Parathyroid adenoma (tissue), 2 donors: ENCODE measurements at regions not wholly inside any gene's neighbourhood (a gene's known extent, or its start where the extent isn't known, plus 50 kb on each side); places are given as distances from the start of the nearest gene placed in this dataset.

ENCODE experiments used
- H2AFZ ChIP-seq: fragments of 300-600 bp; sonication (generic); one replicate; pipeline ENCODE4 v1.7.0; 2017; ENCODE audit warnings: antibody characterized with exemption, mild to moderate bottlenecking
- H3K27ac ChIP-seq: fragments of 300-600 bp; sonication (generic); one replicate; pipeline ENCODE4 v1.7.0; 2017
- H3K27me3 ChIP-seq: fragments of 300-600 bp; sonication (generic); one replicate; pipeline ENCODE4 v1.7.0; 2017; ENCODE audit warnings: low read length; ENCODE audit not compliant: control insufficient read depth, insufficient read depth
- H3K36me3 ChIP-seq: fragments of 300-600 bp; sonication (generic); one replicate; pipeline ENCODE4 v1.7.0; 2017; ENCODE audit warnings: low read length; ENCODE audit not compliant: control insufficient read depth, insufficient read depth
- H3K4me1 ChIP-seq: fragments of 300-600 bp; sonication (generic); one replicate; pipeline ENCODE4 v1.7.0; 2017; ENCODE audit warnings: control low read depth
- H3K4me2 ChIP-seq: fragments of 300-600 bp; sonication (generic); one replicate; pipeline ENCODE4 v1.7.0; 2017; ENCODE audit warnings: low read length
- H3K4me3 ChIP-seq: fragments of 300-600 bp; sonication (generic); one replicate; pipeline ENCODE4 v1.7.0; 2017; ENCODE audit warnings: low read depth, low read length
- H3K79me2 ChIP-seq: fragments of 300-600 bp; sonication (generic); one replicate; pipeline ENCODE4 v1.7.0; 2017; ENCODE audit warnings: control low read depth
- H3K9ac ChIP-seq: fragments of 300-600 bp; sonication (generic); one replicate; pipeline ENCODE4 v1.7.0; 2017; ENCODE audit warnings: mild to moderate bottlenecking
- H3K9me3 ChIP-seq: fragments of 300-600 bp; sonication (generic); one replicate; pipeline ENCODE4 v1.7.0; 2017; ENCODE audit warnings: low read length; ENCODE audit not compliant: control insufficient read depth
- CTCF ChIP-seq: fragments of 300-600 bp; sonication (generic); IDR thresholded peaks from one replicate; pipeline ENCODE4 v1.7.0; 2017; ENCODE audit warnings: antibody characterized with exemption, mild to moderate bottlenecking
- donor health status: primary hyperparathyroidism.

GRCh38 chr6:21297665-21298064 is 295.9 kb upstream of the SOX4 start:
- H2AFZ ChIP-seq: no peak overlapping the region
- TF ChIP-seq CTCF: no peak
- H3K79me2 ChIP-seq: no peaks in the 10 kb centered on the region
- no peaks in the 10 kb centered on the region for H3K9me3 ChIP-seq
- no peaks in the 10 kb centered on the region for H3K36me3 ChIP-seq
- no peak overlapping the region for H3K9ac ChIP-seq
- no peak overlapping the region for H3K4me2 ChIP-seq
- H3K27me3 ChIP-seq: no peaks in the 10 kb centered on the region
- no peaks in the 10 kb centered on the region for H3K4me1 ChIP-seq
- no peak overlapping the region for H3K4me3 ChIP-seq
- H3K27ac ChIP-seq: no peak overlapping the region

- H3K79me2 ChIP-seq: no peaks in the 10 kb centered on the region
- no peak overlapping the region for H3K4me2 ChIP-seq
- no peaks in the 10 kb centered on the region for H3K9me3 ChIP-seq
- H3K4me3 ChIP-seq: no peak overlapping the region
- H3K9ac ChIP-seq: no peak overlapping the region
- TF ChIP-seq CTCF: no peak
- H3K4me1 ChIP-seq: no peaks in the 10 kb centered on the region
- H3K27me3 ChIP-seq: no peaks in the 10 kb centered on the region
- H3K36me3 ChIP-seq: no peaks in the 10 kb centered on the region
- H3K27ac ChIP-seq: no peak overlapping the region
- H2AFZ ChIP-seq: no peak overlapping the region
Observed at GRCh38 chr6:21299216-21299615, 294.3 kb upstream of the SOX4 start.

GRCh38 chr6:21300439-21300838 is 293.1 kb upstream of the SOX4 start:
- no peaks in the 10 kb centered on the region for H3K4me1 ChIP-seq
- no peak overlapping the region for H3K27ac ChIP-seq
- H3K36me3 ChIP-seq: no peaks in the 10 kb centered on the region
- no peaks in the 10 kb centered on the region for H3K27me3 ChIP-seq
- no peaks in the 10 kb centered on the region for H3K79me2 ChIP-seq
- H3K9ac ChIP-seq: no peak overlapping the region
- H3K4me2 ChIP-seq: no peak overlapping the region
- no peaks in the 10 kb centered on the region for H3K9me3 ChIP-seq
- H3K4me3 ChIP-seq: no peak overlapping the region
- TF ChIP-seq CTCF: no peak
- H2AFZ ChIP-seq: no peak overlapping the region

- no peak overlapping the region for H3K27ac ChIP-seq
- TF ChIP-seq CTCF: no peak
- H3K9me3 ChIP-seq: no peaks in the 10 kb centered on the region
- H3K27me3 ChIP-seq: no peaks in the 10 kb centered on the region
- no peak overlapping the region for H3K4me3 ChIP-seq
- no peaks in the 10 kb centered on the region for H3K4me1 ChIP-seq
- H3K9ac ChIP-seq: no peak overlapping the region
- H3K79me2 ChIP-seq: no peaks in the 10 kb centered on the region
- no peaks in the 10 kb centered on the region for H3K36me3 ChIP-seq
- no peak overlapping the region for H3K4me2 ChIP-seq
- H2AFZ ChIP-seq: no peak overlapping the region
Observed at GRCh38 chr6:21305893-21306332, 287.6 kb upstream of the SOX4 start.

GRCh38 chr6:21306546-21306945 is 287.0 kb upstream of the SOX4 start:
- Histone ChIP-seq H3K9ac (no peak overlapping the region), H3K4me3 (no peak overlapping the region), H3K4me1 (no peaks in the 10 kb centered on the region), H3K9me3 (no peaks in the 10 kb centered on the region), H2AFZ (no peak overlapping the region), H3K27me3 (no peaks in the 10 kb centered on the region), H3K27ac (no peak overlapping the region), H3K79me2 (no peaks in the 10 kb centered on the region), H3K36me3 (no peaks in the 10 kb centered on the region), H3K4me2 (no peak overlapping the region)
- no peak for TF ChIP-seq CTCF
